NCI-H226 (cell line): ENCODE measurements at regions not wholly inside any gene's neighbourhood (a gene's known extent, or its start where the extent isn't known, plus 50 kb on each side); places are given as distances from the start of the nearest gene placed in this dataset.
"Not testable (repeated sequence)": the region's sequence is repeated elsewhere in the genome, so short reads cannot be mapped to it uniquely, and the experiment has no call there.

ENCODE experiments used
- DNase-seq: peaks from one replicate; pipeline ENCODE4 v3.0.0-alpha.2; 2015

- no peak for DNase-seq
Measured at GRCh38 chr11:97033178-97033577, 643.4 kb downstream of the JRKL start.

- no peak for DNase-seq
Measured at GRCh38 chr11:97048481-97048880, 658.7 kb downstream of the JRKL start.

GRCh38 chr11:97060184-97060583, 670.4 kb downstream of the JRKL start:
- no peak for DNase-seq

- DNase-seq, result no peak
Measured at GRCh38 chr11:97069160-97069559, 679.3 kb downstream of the JRKL start.

GRCh38 chr11:97072420-97072819, 682.6 kb downstream of the JRKL start:
- DNase-seq, result no peak

GRCh38 chr11:97076666-97077065, 686.9 kb downstream of the JRKL start:
- DNase-seq, result not testable (repeated sequence)

- DNase-seq, result no peak
Measured at GRCh38 chr11:97078443-97078842, 688.6 kb downstream of the JRKL start.

DNA sequence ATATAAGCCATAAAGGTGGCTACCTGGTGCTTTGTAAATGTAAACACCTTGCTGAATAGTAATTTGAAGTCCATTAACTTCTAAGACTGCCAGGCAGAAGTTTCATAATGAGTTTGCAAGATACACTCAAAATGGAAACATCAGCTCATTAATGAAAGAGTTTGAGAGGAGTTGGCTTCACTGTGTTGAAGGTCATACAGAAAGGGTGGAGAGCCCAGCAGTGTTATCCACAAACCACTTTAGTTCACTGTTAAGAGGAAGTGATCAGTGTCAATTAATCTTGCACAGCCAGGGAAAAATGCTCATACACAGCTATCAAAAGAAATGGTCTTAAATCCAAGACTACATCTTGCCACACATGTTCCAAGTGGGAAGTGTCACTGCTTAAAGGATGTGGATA, 689.4 kb downstream of the JRKL start:
- DNase-seq, result no peak

- DNase-seq, result no peak
Measured at GRCh38 chr11:97087419-97087818, 697.6 kb downstream of the JRKL start.

DNA sequence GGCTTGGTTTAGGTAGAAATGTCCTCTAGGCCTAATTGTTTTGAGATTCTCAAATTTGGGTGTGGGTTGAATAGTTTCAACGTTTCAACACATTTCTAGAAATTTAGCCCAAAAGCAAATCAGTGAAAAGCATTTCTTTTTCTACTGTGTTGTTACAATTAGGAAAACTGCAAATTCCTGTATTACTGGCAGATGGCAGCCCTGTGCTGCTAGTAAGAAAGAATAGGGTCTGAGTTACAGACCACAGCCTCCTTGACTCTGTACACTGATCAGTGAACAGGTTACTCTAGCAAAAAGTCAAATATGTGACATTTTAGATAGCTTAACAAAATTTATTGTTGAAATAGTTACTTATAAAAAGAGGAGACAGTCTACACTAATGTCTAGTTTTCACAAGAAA, 703.0 kb downstream of the JRKL start:
- no peak for DNase-seq

DNA sequence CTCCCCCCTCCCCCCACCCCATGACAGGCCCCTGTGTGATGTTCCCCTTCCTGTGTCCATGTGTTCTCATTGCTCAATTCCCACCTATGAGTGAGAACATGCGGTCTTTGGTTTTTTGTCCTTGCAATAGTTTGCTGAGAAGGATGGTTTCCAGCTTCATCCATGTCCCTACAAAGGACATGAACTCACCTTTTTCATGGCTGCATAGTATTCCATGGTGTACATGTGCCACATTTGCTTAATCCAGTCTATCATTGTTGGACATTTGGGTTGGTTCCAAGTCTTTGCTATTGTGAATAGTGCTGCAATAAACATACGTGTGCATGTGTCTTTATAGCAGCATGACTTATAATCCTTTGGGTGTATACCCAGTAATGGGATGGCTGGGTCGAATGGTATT, 712.4 kb downstream of the JRKL start:
- not testable (repeated sequence) for DNase-seq

GRCh38 chr11:97107604-97108003, 717.8 kb downstream of the JRKL start:
- DNase-seq, result no peak

DNA sequence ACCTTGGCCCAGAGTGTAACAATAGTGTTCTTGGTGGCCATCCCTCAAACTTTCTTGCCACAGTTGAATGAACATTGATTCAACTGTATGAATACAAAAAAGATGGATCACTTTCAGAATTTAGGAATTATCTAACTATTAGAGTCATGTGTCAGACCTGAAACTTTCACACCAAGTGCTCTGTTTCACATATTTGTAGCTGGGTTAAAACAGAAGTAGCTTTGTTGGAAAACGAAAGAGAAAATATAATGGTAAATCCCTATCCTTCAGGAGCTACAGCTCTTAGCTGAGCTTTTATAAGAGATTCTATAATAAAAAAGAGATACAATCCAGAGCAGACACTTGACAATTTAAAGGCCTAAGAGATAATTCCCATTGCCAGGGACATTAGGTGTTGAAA, 719.3 kb downstream of the JRKL start:
- DNase-seq, result no peak

GRCh38 chr11:97110376-97110775, 720.6 kb downstream of the JRKL start:
- DNase-seq, result no peak

GRCh38 chr11:97111559-97111958, 721.7 kb downstream of the JRKL start:
- no peak for DNase-seq

DNA sequence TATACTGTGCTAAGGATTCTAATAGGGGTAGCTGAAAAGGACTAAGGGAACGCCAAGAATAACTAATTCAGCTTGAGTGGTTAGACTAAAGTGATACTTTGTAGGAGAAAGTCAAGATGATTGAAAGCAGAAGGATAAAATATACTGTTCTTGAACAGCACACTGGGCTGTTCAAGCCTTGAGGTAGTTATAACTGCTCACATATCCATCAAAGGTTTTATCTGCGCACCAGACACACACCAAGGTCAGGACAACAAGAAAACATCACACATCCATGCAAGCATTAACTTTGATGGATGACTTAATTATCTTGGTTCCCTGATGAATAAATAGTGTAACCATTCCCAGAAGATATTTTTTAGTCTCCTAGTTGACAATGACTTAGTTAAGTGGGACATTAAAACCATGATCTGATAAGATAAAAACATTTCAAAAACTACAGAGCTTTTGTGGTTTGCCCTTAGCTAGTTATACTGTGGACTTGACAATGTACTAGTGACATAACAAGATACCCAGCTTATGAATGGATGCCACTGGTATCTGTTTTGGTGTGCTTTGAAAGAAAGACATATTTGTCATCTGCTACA, 728.9 kb downstream of the JRKL start:
- no peak for DNase-seq

- no peak for DNase-seq
Measured at GRCh38 chr11:97123237-97123636, 733.4 kb downstream of the JRKL start.

DNA sequence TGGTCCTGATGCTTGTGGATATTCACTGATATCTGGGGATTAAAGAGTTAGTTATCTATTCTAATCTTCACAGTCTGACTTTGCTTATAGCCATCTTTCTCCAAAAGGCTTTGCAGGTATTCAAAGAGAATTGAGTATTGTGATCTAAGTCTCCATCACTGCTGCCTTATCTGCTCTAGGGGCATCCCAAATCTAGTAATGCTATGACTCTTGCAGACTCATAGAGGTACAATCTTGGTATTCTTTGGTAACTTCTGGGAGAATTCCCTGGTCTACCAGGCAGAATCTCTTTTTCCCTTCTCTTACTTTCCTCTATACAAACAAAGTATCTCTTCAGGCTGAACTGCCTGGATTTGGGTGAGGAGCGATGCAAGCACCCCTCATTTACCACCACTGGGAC, 746.3 kb downstream of the JRKL start:
- DNase-seq, result no peak

- DNase-seq, result peak; percentile 4
Measured at GRCh38 chr11:97140885-97141494, 751.2 kb downstream of the JRKL start.

DNA sequence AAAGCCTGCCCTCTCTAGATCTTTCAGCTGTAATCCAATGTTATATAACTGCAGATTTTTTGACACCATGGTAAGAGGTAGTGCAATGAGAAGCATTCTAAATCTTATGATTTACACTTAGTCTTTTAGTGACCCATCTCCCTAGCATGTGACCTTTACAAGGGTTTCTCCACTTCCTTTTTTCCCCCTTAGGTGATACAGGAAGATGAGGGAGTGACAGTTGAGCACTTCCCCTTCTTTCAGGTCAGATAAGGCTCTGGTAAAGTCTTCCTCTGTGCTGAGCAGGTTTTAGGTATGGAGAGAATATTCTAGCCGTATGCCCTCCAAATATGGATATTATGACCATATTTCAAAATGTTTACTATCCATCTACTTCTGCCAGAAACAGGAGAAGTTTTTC, 753.6 kb downstream of the JRKL start:
- DNase-seq, result no peak

- no peak for DNase-seq
Measured at GRCh38 chr11:97149741-97150140, 759.9 kb downstream of the JRKL start.

DNA sequence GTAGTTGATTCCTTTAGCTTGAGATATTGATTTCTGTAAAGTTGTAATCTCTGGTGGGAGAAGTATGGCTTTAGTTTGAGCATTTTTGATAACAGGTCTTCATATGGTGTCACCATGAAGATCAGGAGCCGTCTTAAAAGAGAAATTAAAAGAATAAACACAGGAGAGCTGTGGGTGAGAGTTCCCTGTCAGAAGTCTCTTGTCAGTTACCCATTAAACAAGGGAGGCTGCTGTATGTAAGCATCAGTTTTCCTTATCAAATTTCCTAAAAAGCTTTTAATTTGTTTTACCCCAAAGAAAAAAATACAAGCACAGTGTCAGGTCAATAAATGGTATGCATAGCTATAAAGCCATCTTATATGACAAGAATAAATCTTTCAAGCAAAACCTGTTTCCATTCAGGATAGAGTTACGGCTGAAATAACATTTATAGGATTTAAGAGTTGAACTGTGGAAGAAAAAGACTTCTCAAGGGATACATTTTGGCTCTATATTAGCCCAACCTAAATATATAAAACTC, 767.5 kb downstream of the JRKL start:
- DNase-seq, result no peak

GRCh38 chr11:97158243-97158642, 768.4 kb downstream of the JRKL start:
- no peak for DNase-seq

GRCh38 chr11:97163631-97164191, 773.9 kb downstream of the JRKL start:
- DNase-seq, result no peak
